ENCODE measurements at regions not wholly inside any gene's neighbourhood (a gene's known extent, or its start where the extent isn't known, plus 50 kb on each side); places are given as distances from the start of the nearest gene placed in this dataset.
A peak's percentile ranks its signal among the peaks of the same experiment; 100 is the strongest.

GRCh38 chr1:222893255-222893654, 78.4 kb downstream of the DISP1 start:
- ChIA-PET CTCF (no interaction called here), POLR2A (no interaction called here)
- no peak overlapping the region for H3K9ac ChIP-seq
- no peaks in the 10 kb centered on the region for H3K79me2 ChIP-seq (ENCODE audit: insufficient read depth)
- WGBS (ENCODE audit: low lambda C conversion rate) = 94% methylated on average over 13 of the region's 13 CpGs
- no peaks in the 10 kb centered on the region for H3K36me3 ChIP-seq (replicated peaks in 1 of 2; ENCODE audit: control insufficient read depth in 1 of 2, insufficient read depth in 2 of 2, low read length in 1 of 2)
- TF ChIP-seq IRF3 (IDR thresholded peaks at IDR 0.05; ENCODE audit: low read depth, low read length) (no peak), CTCF (IDR thresholded peaks at IDR 0.05) (no peak), CHD2 (IDR thresholded peaks at IDR 0.05; ENCODE audit: low read length, partially characterized antibody) (no peak), USF1 (IDR thresholded peaks at IDR 0.05; ENCODE audit: borderline replicate concordance, low read depth) (no peak), POLR2AphosphoS5 (IDR thresholded peaks at IDR 0.05; ENCODE audit: low read depth, low read length) (no peak), JUND (IDR thresholded peaks at IDR 0.05) (no peak), ZBTB33 (IDR thresholded peaks at IDR 0.05; ENCODE audit: borderline replicate concordance, low read depth) (no peak), USF2 (IDR thresholded peaks at IDR 0.05; ENCODE audit: borderline replicate concordance, low read depth, low read length) (no peak), FOSL2 (IDR thresholded peaks at IDR 0.05; ENCODE audit: borderline replicate concordance, low read depth) (no peak), ELF1 (IDR thresholded peaks at IDR 0.05) (no peak), NRF1 (IDR thresholded peaks at IDR 0.05; ENCODE audit: low read depth, low read length) (no peak), MEF2A (IDR thresholded peaks at IDR 0.05; ENCODE audit: borderline replicate concordance, low read depth) (no peak), MXI1 (IDR thresholded peaks at IDR 0.05; ENCODE audit: low read depth, low read length) (no peak), SIN3A (IDR thresholded peaks at IDR 0.05; ENCODE audit: borderline replicate concordance, low read depth, low read length) (no peak), REST (IDR thresholded peaks at IDR 0.05; ENCODE audit: low read depth, low read length) (no peak), RXRA (IDR thresholded peaks at IDR 0.05; ENCODE audit: borderline replicate concordance, low read depth) (no peak), TEAD4 (IDR thresholded peaks at IDR 0.05; ENCODE audit: borderline replicate concordance, insufficient read depth) (no peak), GABPA (IDR thresholded peaks at IDR 0.05; ENCODE audit: low read depth) (no peak), EP300 (IDR thresholded peaks at IDR 0.05; ENCODE audit: borderline replicate concordance in 1 of 2, low read depth in 1 of 2, low read length in 1 of 2) (no peak)
- no peak overlapping the region for H2AFZ ChIP-seq (ENCODE audit: low read depth)
- no peak overlapping the region for H3K4me3 ChIP-seq (ENCODE audit: low read depth in 2 of 2, low read length in 1 of 2)
- no peaks in the 10 kb centered on the region for H4K20me1 ChIP-seq (ENCODE audit: insufficient read depth)
- peaks cover 13 to 17% of the 10 kb centered on the region in 2 experiments; a peak in 3 of 4 replicates for H3K4me1 ChIP-seq (ENCODE audit: control insufficient read depth in 1 of 2, insufficient read depth in 2 of 2, low read depth in 1 of 2, low read length in 1 of 2)
- no peaks in the 10 kb centered on the region for H3K9me3 ChIP-seq
- no peaks in the 10 kb centered on the region for H3K27me3 ChIP-seq (ENCODE audit: insufficient read depth)
- peaks cover 8% of the 10 kb centered on the region for H3F3A ChIP-seq (replicated peaks; ENCODE audit: insufficient read depth)
- no peak for DNase-seq
- H3K4me2 ChIP-seq = no peak overlapping the region
- H3K27ac ChIP-seq (ENCODE audit: low read depth in 2 of 2, low read length in 1 of 2) = peak overlapping the region in 1 of 2 experiments; percentile 83; a peak in 1 of 4 replicates
- H3K9me2 ChIP-seq = no peaks in the 10 kb centered on the region
